ENCODE measurements at regions not wholly inside any gene's neighbourhood (a gene's known extent, or its start where the extent isn't known, plus 50 kb on each side); places are given as distances from the start of the nearest gene placed in this dataset.

GRCh38 chr5:114719268-114719667, 357.4 kb downstream of the KCNN2 start:
- TF ChIP-seq POLR2AphosphoS5 (IDR thresholded peaks at IDR 0.05; ENCODE audit: low read depth, low read length) (no peak), POLR2A (IDR thresholded peaks at IDR 0.05; ENCODE audit: low read depth, low read length) (no peak), TAF1 (IDR thresholded peaks at IDR 0.05; ENCODE audit: borderline replicate concordance, low read depth, low read length) (no peak)

All from GM12892 (cell line).